ENCODE measurements at regions not wholly inside any gene's neighbourhood (a gene's known extent, or its start where the extent isn't known, plus 50 kb on each side); places are given as distances from the start of the nearest gene placed in this dataset.

DNA sequence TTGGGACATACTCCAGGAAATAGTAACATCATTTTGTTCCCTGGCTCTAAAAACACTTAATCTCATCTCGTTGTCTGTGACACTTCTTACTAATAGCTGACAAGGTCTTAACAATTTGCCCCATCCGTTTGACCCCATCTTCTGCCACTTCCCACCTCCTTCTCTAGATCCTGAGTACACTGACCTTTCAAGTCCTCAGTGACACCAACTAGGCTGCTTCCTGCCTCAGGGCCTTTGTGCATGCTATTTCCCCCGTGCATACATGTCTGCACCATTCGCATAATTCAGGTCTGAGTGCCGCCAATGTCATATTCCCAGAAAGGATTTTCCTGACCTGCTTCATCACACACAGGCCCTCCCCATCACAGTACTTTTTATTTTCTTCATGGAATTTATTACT lies 70.6 kb upstream of the CCND2 start:
- TF ChIP-seq EZH2 (IDR thresholded peaks at IDR 0.05), result no peak
- TF ChIP-seq POLR2AphosphoS5 (IDR thresholded peaks at IDR 0.05; ENCODE audit: borderline replicate concordance, low read depth, low read length), result no peak

Measured in SK-N-MC (cell line).